ENCODE measurements at regions not wholly inside any gene's neighbourhood (a gene's known extent, or its start where the extent isn't known, plus 50 kb on each side); places are given as distances from the start of the nearest gene placed in this dataset.

GRCh38 chr10:78285226-78285625, 251.6 kb downstream of the RPS24 start:
- intact Hi-C loops (cut with micrococcal nuclease; ENCODE audit: unreplicated experiment), result no loop called here
- Histone ChIP-seq H2AFZ (ENCODE audit: low read length) (no peak overlapping the region), H3K4me1 (ENCODE audit: insufficient read depth, low read length, poor library complexity, severe bottlenecking) (no peaks in the 10 kb centered on the region), H3K9me3 (ENCODE audit: low read length) (no peaks in the 10 kb centered on the region), H3K4me2 (ENCODE audit: low read length) (no peak overlapping the region), H3K27ac (ENCODE audit: low read depth, low read length, poor library complexity, severe bottlenecking) (no peak overlapping the region), H3K79me2 (ENCODE audit: insufficient read depth, low read depth, low read length) (no peaks in the 10 kb centered on the region), H3K36me3 (ENCODE audit: insufficient read depth, low read length) (no peaks in the 10 kb centered on the region), H3K9me2 (ENCODE audit: insufficient read depth, low read length) (no peaks in the 10 kb centered on the region), H3K4me3 (ENCODE audit: low read depth, low read length, poor library complexity, severe bottlenecking) (no peak overlapping the region), H4K20me1 (ENCODE audit: insufficient read depth, low read length) (no peaks in the 10 kb centered on the region)
- POLR2A ChIA-PET, result no interaction called here
- TF ChIP-seq CTCF (conservative IDR thresholded peaks at IDR 0.05; ENCODE audit: low read length), result no peak
- TF ChIP-seq EZH2phosphoT487 (IDR thresholded peaks at IDR 0.05; ENCODE audit: borderline replicate concordance, low read depth, low read length), result no peak
- BruUV-seq (replicated peaks), result no TSS peak
- no peak for DNase-seq (ENCODE audit: low spot score)
- CTCF ChIA-PET (ENCODE audit: unreplicated experiment), result no interaction called here

DNA sequence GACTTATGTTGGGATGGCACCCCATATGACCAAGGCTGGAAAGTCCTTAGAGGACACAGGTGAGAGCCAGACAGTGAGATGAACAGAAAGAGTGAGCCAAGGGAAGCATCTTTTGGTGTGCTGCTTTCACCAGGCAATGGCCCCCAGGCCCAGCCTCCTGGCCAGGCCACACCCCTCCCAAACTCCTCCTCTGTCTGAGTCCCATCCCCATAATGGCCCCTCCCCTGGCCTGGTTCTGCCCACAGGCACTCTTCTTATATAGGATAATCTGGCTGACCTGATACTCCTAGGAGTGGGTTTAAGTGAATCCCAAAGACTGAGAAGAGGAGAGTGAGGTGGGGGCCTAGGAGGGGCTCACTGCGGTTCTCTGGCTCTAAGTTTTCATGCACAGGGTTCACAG, 252.5 kb downstream of the RPS24 start:
- DNase-seq (ENCODE audit: low spot score), result no peak
- H3K36me3 ChIP-seq (ENCODE audit: insufficient read depth, low read length), result no peaks in the 10 kb centered on the region
- no peak overlapping the region for H3K27ac ChIP-seq (ENCODE audit: low read depth, low read length, poor library complexity, severe bottlenecking)
- H4K20me1 ChIP-seq (ENCODE audit: insufficient read depth, low read length), result no peaks in the 10 kb centered on the region
- no peaks in the 10 kb centered on the region for H3K9me2 ChIP-seq (ENCODE audit: insufficient read depth, low read length)
- H3K4me2 ChIP-seq (ENCODE audit: low read length), result no peak overlapping the region
- ChIA-PET POLR2A (no interaction called here), CTCF (ENCODE audit: unreplicated experiment) (no interaction called here)
- H2AFZ ChIP-seq (ENCODE audit: low read length), result no peak overlapping the region
- TF ChIP-seq CTCF (conservative IDR thresholded peaks at IDR 0.05; ENCODE audit: low read length) (no peak), EZH2phosphoT487 (IDR thresholded peaks at IDR 0.05; ENCODE audit: borderline replicate concordance, low read depth, low read length) (no peak)
- H3K4me3 ChIP-seq (ENCODE audit: low read depth, low read length, poor library complexity, severe bottlenecking), result no peak overlapping the region
- no peaks in the 10 kb centered on the region for H3K9me3 ChIP-seq (ENCODE audit: low read length)
- intact Hi-C loops (cut with micrococcal nuclease; ENCODE audit: unreplicated experiment), result no loop called here
- BruUV-seq (replicated peaks), result no TSS peak
- H3K79me2 ChIP-seq (ENCODE audit: insufficient read depth, low read depth, low read length), result no peaks in the 10 kb centered on the region
- no peaks in the 10 kb centered on the region for H3K4me1 ChIP-seq (ENCODE audit: insufficient read depth, low read length, poor library complexity, severe bottlenecking)

GRCh38 chr10:78286668-78287067, 253.0 kb downstream of the RPS24 start:
- POLR2A ChIA-PET, result no interaction called here
- Histone ChIP-seq H3K4me1 (ENCODE audit: insufficient read depth, low read length, poor library complexity, severe bottlenecking) (no peaks in the 10 kb centered on the region), H2AFZ (ENCODE audit: low read length) (no peak overlapping the region), H3K9me3 (ENCODE audit: low read length) (no peaks in the 10 kb centered on the region), H3K36me3 (ENCODE audit: insufficient read depth, low read length) (no peaks in the 10 kb centered on the region), H3K27ac (ENCODE audit: low read depth, low read length, poor library complexity, severe bottlenecking) (no peak overlapping the region), H3K4me3 (ENCODE audit: low read depth, low read length, poor library complexity, severe bottlenecking) (no peak overlapping the region), H3K9me2 (ENCODE audit: insufficient read depth, low read length) (no peaks in the 10 kb centered on the region), H3K79me2 (ENCODE audit: insufficient read depth, low read depth, low read length) (no peaks in the 10 kb centered on the region), H4K20me1 (ENCODE audit: insufficient read depth, low read length) (no peaks in the 10 kb centered on the region), H3K4me2 (ENCODE audit: low read length) (no peak overlapping the region)
- DNase-seq (ENCODE audit: low spot score), result no peak
- CTCF ChIA-PET (ENCODE audit: unreplicated experiment), result no interaction called here
- BruUV-seq (replicated peaks), result no TSS peak
- no peak for TF ChIP-seq EZH2phosphoT487 (IDR thresholded peaks at IDR 0.05; ENCODE audit: borderline replicate concordance, low read depth, low read length)
- TF ChIP-seq CTCF (conservative IDR thresholded peaks at IDR 0.05; ENCODE audit: low read length), result no peak
- intact Hi-C loops (cut with micrococcal nuclease; ENCODE audit: unreplicated experiment), result no loop called here

Measured in OCI-LY7 (cell line).